ENCODE measurements at regions not wholly inside any gene's neighbourhood (a gene's known extent, or its start where the extent isn't known, plus 50 kb on each side); places are given as distances from the start of the nearest gene placed in this dataset.

DNA sequence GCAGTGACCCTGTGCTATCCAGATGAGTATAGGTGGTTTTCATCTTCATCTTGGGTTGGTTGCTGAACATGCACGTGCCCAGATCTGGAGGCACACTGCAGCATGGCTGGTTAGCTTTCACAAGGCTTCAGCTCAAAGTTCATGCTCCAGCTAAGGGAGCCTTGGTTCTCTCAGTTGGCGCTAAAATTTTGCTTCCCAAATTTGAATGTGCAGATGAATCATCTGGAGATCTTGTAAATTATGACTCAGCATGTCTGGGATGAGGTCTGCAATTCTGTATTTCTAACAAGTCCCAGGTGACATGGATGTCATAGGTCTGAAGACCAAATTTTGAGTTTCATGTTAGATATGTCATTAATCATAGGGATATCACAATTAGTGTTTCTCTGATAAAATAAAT lies 230.8 kb downstream of the FOXA2 start:
- no peak for TF ChIP-seq POLR2A (IDR thresholded peaks at IDR 0.05)
- TF ChIP-seq, protein P1, sequence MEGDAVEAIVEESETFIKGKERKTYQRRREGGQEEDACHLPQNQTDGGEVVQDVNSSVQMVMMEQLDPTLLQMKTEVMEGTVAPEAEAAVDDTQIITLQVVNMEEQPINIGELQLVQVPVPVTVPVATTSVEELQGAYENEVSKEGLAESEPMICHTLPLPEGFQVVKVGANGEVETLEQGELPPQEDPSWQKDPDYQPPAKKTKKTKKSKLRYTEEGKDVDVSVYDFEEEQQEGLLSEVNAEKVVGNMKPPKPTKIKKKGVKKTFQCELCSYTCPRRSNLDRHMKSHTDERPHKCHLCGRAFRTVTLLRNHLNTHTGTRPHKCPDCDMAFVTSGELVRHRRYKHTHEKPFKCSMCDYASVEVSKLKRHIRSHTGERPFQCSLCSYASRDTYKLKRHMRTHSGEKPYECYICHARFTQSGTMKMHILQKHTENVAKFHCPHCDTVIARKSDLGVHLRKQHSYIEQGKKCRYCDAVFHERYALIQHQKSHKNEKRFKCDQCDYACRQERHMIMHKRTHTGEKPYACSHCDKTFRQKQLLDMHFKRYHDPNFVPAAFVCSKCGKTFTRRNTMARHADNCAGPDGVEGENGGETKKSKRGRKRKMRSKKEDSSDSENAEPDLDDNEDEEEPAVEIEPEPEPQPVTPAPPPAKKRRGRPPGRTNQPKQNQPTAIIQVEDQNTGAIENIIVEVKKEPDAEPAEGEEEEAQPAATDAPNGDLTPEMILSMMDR (IDR thresholded peaks at IDR 0.05) = no peak

All from vagina (tissue), 2 donors.